GM19372 (cell line): ENCODE measurements at regions not wholly inside any gene's neighbourhood (a gene's known extent, or its start where the extent isn't known, plus 50 kb on each side); places are given as distances from the start of the nearest gene placed in this dataset.
"Not testable (repeated sequence)": the region's sequence is repeated elsewhere in the genome, so short reads cannot be mapped to it uniquely, and the experiment has no call there.

Experiments used
- ATAC-seq: cut with Tn5 transposase; IDR thresholded peaks from one replicate; pipeline ENCODE4 v1.9.1; 2021; ENCODE audit warnings: mild to moderate bottlenecking, low read depth, moderate library complexity; ENCODE audit not compliant: unreplicated experiment

DNA sequence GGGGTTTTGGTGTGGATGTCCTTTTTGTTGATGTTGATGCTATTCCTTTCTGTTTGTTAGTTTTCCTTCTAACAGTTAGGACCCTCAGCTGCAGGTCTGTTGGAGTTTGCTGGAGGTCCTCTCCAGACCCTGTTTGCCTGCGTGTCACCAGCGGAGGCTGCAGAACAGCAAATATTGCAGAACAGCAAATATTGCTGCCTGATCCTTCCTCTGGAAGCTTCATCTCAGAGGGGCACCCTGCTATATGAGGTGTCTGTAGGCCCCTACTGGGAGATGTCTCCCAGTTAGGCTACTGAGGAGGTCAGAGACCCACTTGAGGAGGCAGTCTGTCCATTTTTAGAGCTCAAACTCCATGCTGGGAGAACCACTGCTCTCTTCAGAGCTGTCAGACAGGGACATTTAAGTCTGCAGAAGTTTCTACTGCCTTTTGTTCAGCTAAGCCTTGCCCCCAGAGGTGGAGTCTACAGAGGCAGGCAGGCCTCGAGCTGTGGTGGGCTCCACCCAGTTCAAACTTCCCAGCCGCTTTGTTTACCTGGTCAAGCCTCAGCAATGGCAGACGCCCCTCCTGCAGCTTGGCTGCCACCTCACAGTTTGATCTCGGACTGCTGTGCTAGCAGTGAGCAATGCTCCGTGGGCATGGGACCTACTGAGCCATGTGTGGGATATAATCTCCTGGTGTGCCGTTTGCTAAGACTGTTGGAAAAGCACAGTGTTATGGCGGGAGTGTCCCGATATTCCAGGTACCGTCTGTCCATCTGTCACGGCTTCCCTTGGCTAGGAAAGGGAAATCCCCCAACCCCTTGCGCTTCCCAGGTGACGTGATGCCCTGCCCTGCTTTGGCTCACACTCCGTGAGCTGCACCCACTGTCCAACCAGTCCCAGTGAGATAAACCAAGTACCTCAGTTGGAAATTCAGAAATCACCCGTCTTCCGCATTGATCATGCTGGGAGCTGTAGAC lies 56.4 kb upstream of the CRYM start:
- not testable (repeated sequence) for ATAC-seq

- not testable (repeated sequence) for ATAC-seq
These were observed 55.6 kb upstream of the CRYM start for GRCh38 chr16:21333683-21334082.
